ENCODE measurements at regions not wholly inside any gene's neighbourhood (a gene's known extent, or its start where the extent isn't known, plus 50 kb on each side); places are given as distances from the start of the nearest gene placed in this dataset.

- Histone ChIP-seq H3K27me3 (ENCODE audit: control insufficient read depth in 3 of 3, insufficient read depth in 3 of 3, low read length in 3 of 3) (no peaks in the 10 kb centered on the region), H3K4me1 (ENCODE audit: control insufficient read depth in 3 of 3, insufficient read depth in 3 of 3, low read length in 3 of 3) (no peaks in the 10 kb centered on the region), H3K27ac (ENCODE audit: low read depth, low read length) (no peak overlapping the region), H3K9me3 (ENCODE audit: control insufficient read depth in 3 of 3, low read length in 3 of 3) (no peaks in the 10 kb centered on the region), H3K4me3 (ENCODE audit: low read length in 3 of 3) (no peak overlapping the region), H3K36me3 (ENCODE audit: control insufficient read depth in 3 of 3, insufficient read depth in 3 of 3, low read length in 3 of 3) (no peaks in the 10 kb centered on the region), H3K9ac (ENCODE audit: low read depth in 1 of 3, low read length in 3 of 3) (no peak overlapping the region)
These were observed 301.4 kb downstream of the BMP4 start for GRCh38 chr14:53655080-53655785.

- Histone ChIP-seq H3K4me1 (ENCODE audit: control insufficient read depth in 3 of 3, insufficient read depth in 3 of 3, low read length in 3 of 3) (no peaks in the 10 kb centered on the region), H3K27me3 (ENCODE audit: control insufficient read depth in 3 of 3, insufficient read depth in 3 of 3, low read length in 3 of 3) (no peaks in the 10 kb centered on the region), H3K27ac (ENCODE audit: low read depth, low read length) (no peak overlapping the region), H3K9ac (ENCODE audit: low read depth in 1 of 3, low read length in 3 of 3) (no peak overlapping the region), H3K4me3 (ENCODE audit: low read length in 3 of 3) (no peak overlapping the region), H3K36me3 (ENCODE audit: control insufficient read depth in 3 of 3, insufficient read depth in 3 of 3, low read length in 3 of 3) (no peaks in the 10 kb centered on the region), H3K9me3 (ENCODE audit: control insufficient read depth in 3 of 3, low read length in 3 of 3) (no peaks in the 10 kb centered on the region)
These were observed 304.6 kb downstream of the BMP4 start for GRCh38 chr14:53652068-53652467.

- Histone ChIP-seq H3K27me3 (ENCODE audit: control insufficient read depth in 3 of 3, insufficient read depth in 3 of 3, low read length in 3 of 3) (no peaks in the 10 kb centered on the region), H3K4me3 (ENCODE audit: low read length in 3 of 3) (no peak overlapping the region), H3K9me3 (ENCODE audit: control insufficient read depth in 3 of 3, low read length in 3 of 3) (no peaks in the 10 kb centered on the region), H3K36me3 (ENCODE audit: control insufficient read depth in 3 of 3, insufficient read depth in 3 of 3, low read length in 3 of 3) (no peaks in the 10 kb centered on the region), H3K4me1 (ENCODE audit: control insufficient read depth in 3 of 3, insufficient read depth in 3 of 3, low read length in 3 of 3) (no peaks in the 10 kb centered on the region), H3K27ac (ENCODE audit: low read depth, low read length) (no peak overlapping the region), H3K9ac (ENCODE audit: low read depth in 1 of 3, low read length in 3 of 3) (no peak overlapping the region)
These were observed 305.4 kb downstream of the BMP4 start for GRCh38 chr14:53651096-53651740.

- H3K9ac ChIP-seq (ENCODE audit: low read depth in 1 of 3, low read length in 3 of 3), result no peak overlapping the region
- H3K4me3 ChIP-seq (ENCODE audit: low read length in 3 of 3), result no peak overlapping the region
- no peaks in the 10 kb centered on the region for H3K27me3 ChIP-seq (ENCODE audit: control insufficient read depth in 3 of 3, insufficient read depth in 3 of 3, low read length in 3 of 3)
- H3K4me1 ChIP-seq (ENCODE audit: control insufficient read depth in 3 of 3, insufficient read depth in 3 of 3, low read length in 3 of 3), result no peaks in the 10 kb centered on the region
- H3K36me3 ChIP-seq (ENCODE audit: control insufficient read depth in 3 of 3, insufficient read depth in 3 of 3, low read length in 3 of 3), result no peaks in the 10 kb centered on the region
- H3K27ac ChIP-seq (ENCODE audit: low read depth, low read length), result no peak overlapping the region
- H3K9me3 ChIP-seq (ENCODE audit: control insufficient read depth in 3 of 3, low read length in 3 of 3), result no peaks in the 10 kb centered on the region
These were observed 309.7 kb downstream of the BMP4 start for GRCh38 chr14:53646925-53647324.

GRCh38 chr14:53640695-53641094 lies 315.9 kb downstream of the BMP4 start:
- H3K36me3 ChIP-seq (ENCODE audit: control insufficient read depth in 3 of 3, insufficient read depth in 3 of 3, low read length in 3 of 3), result no peaks in the 10 kb centered on the region
- no peak overlapping the region for H3K9ac ChIP-seq (ENCODE audit: low read depth in 1 of 3, low read length in 3 of 3)
- H3K4me1 ChIP-seq (ENCODE audit: control insufficient read depth in 3 of 3, insufficient read depth in 3 of 3, low read length in 3 of 3), result no peaks in the 10 kb centered on the region
- no peaks in the 10 kb centered on the region for H3K27me3 ChIP-seq (ENCODE audit: control insufficient read depth in 3 of 3, insufficient read depth in 3 of 3, low read length in 3 of 3)
- no peak overlapping the region for H3K27ac ChIP-seq (ENCODE audit: low read depth, low read length)
- no peak overlapping the region for H3K4me3 ChIP-seq (ENCODE audit: low read length in 3 of 3)
- no peaks in the 10 kb centered on the region for H3K9me3 ChIP-seq (ENCODE audit: control insufficient read depth in 3 of 3, low read length in 3 of 3)

- no peak overlapping the region for H3K4me3 ChIP-seq (ENCODE audit: low read length in 3 of 3)
- H3K9ac ChIP-seq (ENCODE audit: low read depth in 1 of 3, low read length in 3 of 3), result no peak overlapping the region
- H3K4me1 ChIP-seq (ENCODE audit: control insufficient read depth in 3 of 3, insufficient read depth in 3 of 3, low read length in 3 of 3), result no peaks in the 10 kb centered on the region
- H3K27ac ChIP-seq (ENCODE audit: low read depth, low read length), result no peak overlapping the region
- no peaks in the 10 kb centered on the region for H3K36me3 ChIP-seq (ENCODE audit: control insufficient read depth in 3 of 3, insufficient read depth in 3 of 3, low read length in 3 of 3)
- no peaks in the 10 kb centered on the region for H3K27me3 ChIP-seq (ENCODE audit: control insufficient read depth in 3 of 3, insufficient read depth in 3 of 3, low read length in 3 of 3)
- no peaks in the 10 kb centered on the region for H3K9me3 ChIP-seq (ENCODE audit: control insufficient read depth in 3 of 3, low read length in 3 of 3)
These were observed 317.7 kb downstream of the BMP4 start for GRCh38 chr14:53638966-53639365.

GRCh38 chr14:53634793-53635192 lies 321.8 kb downstream of the BMP4 start:
- H3K27ac ChIP-seq (ENCODE audit: low read depth, low read length), result no peak overlapping the region
- no peaks in the 10 kb centered on the region for H3K4me1 ChIP-seq (ENCODE audit: control insufficient read depth in 3 of 3, insufficient read depth in 3 of 3, low read length in 3 of 3)
- no peaks in the 10 kb centered on the region for H3K36me3 ChIP-seq (ENCODE audit: control insufficient read depth in 3 of 3, insufficient read depth in 3 of 3, low read length in 3 of 3)
- H3K27me3 ChIP-seq (ENCODE audit: control insufficient read depth in 3 of 3, insufficient read depth in 3 of 3, low read length in 3 of 3), result no peaks in the 10 kb centered on the region
- H3K9ac ChIP-seq (ENCODE audit: low read depth in 1 of 3, low read length in 3 of 3), result no peak overlapping the region
- H3K4me3 ChIP-seq (ENCODE audit: low read length in 3 of 3), result no peak overlapping the region
- no peaks in the 10 kb centered on the region for H3K9me3 ChIP-seq (ENCODE audit: control insufficient read depth in 3 of 3, low read length in 3 of 3)

GRCh38 chr14:53630336-53630735 lies 326.3 kb downstream of the BMP4 start:
- no peak overlapping the region for H3K9ac ChIP-seq (ENCODE audit: low read depth in 1 of 3, low read length in 3 of 3)
- no peak overlapping the region for H3K27ac ChIP-seq (ENCODE audit: low read depth, low read length)
- H3K27me3 ChIP-seq (ENCODE audit: control insufficient read depth in 3 of 3, insufficient read depth in 3 of 3, low read length in 3 of 3), result no peaks in the 10 kb centered on the region
- no peak overlapping the region for H3K4me3 ChIP-seq (ENCODE audit: low read length in 3 of 3)
- H3K36me3 ChIP-seq (ENCODE audit: control insufficient read depth in 3 of 3, insufficient read depth in 3 of 3, low read length in 3 of 3), result no peaks in the 10 kb centered on the region
- H3K9me3 ChIP-seq (ENCODE audit: control insufficient read depth in 3 of 3, low read length in 3 of 3), result no peaks in the 10 kb centered on the region
- no peaks in the 10 kb centered on the region for H3K4me1 ChIP-seq (ENCODE audit: control insufficient read depth in 3 of 3, insufficient read depth in 3 of 3, low read length in 3 of 3)

- Histone ChIP-seq H3K4me3 (ENCODE audit: low read length in 3 of 3) (no peak overlapping the region), H3K9me3 (ENCODE audit: control insufficient read depth in 3 of 3, low read length in 3 of 3) (no peaks in the 10 kb centered on the region), H3K9ac (ENCODE audit: low read depth in 1 of 3, low read length in 3 of 3) (no peak overlapping the region), H3K4me1 (ENCODE audit: control insufficient read depth in 3 of 3, insufficient read depth in 3 of 3, low read length in 3 of 3) (no peaks in the 10 kb centered on the region), H3K27me3 (ENCODE audit: control insufficient read depth in 3 of 3, insufficient read depth in 3 of 3, low read length in 3 of 3) (no peaks in the 10 kb centered on the region), H3K36me3 (ENCODE audit: control insufficient read depth in 3 of 3, insufficient read depth in 3 of 3, low read length in 3 of 3) (no peaks in the 10 kb centered on the region), H3K27ac (ENCODE audit: low read depth, low read length) (no peak overlapping the region)
These were observed 327.7 kb downstream of the BMP4 start for GRCh38 chr14:53628732-53629430.

GRCh38 chr14:53628261-53628660 lies 328.4 kb downstream of the BMP4 start:
- H3K27ac ChIP-seq (ENCODE audit: low read depth, low read length), result no peak overlapping the region
- no peaks in the 10 kb centered on the region for H3K36me3 ChIP-seq (ENCODE audit: control insufficient read depth in 3 of 3, insufficient read depth in 3 of 3, low read length in 3 of 3)
- H3K4me3 ChIP-seq (ENCODE audit: low read length in 3 of 3), result no peak overlapping the region
- H3K9me3 ChIP-seq (ENCODE audit: control insufficient read depth in 3 of 3, low read length in 3 of 3), result no peaks in the 10 kb centered on the region
- no peaks in the 10 kb centered on the region for H3K4me1 ChIP-seq (ENCODE audit: control insufficient read depth in 3 of 3, insufficient read depth in 3 of 3, low read length in 3 of 3)
- no peaks in the 10 kb centered on the region for H3K27me3 ChIP-seq (ENCODE audit: control insufficient read depth in 3 of 3, insufficient read depth in 3 of 3, low read length in 3 of 3)
- no peak overlapping the region for H3K9ac ChIP-seq (ENCODE audit: low read depth in 1 of 3, low read length in 3 of 3)

All from skeletal muscle tissue (tissue), 3 donors.